T-helper 2 cell treated with Interferon-gamma antibody and Interleukin-4, amounts not matched to agents 5 μg/mL and 100 μg/mL, for 36 hours (primary cell): ENCODE measurements at regions not wholly inside any gene's neighbourhood (a gene's known extent, or its start where the extent isn't known, plus 50 kb on each side); places are given as distances from the start of the nearest gene placed in this dataset.

Experiments used
- DNase-seq: peaks from one replicate; pipeline ENCODE4 v3.0.0; 2021; ENCODE audit warnings: low spot score
- H3K27ac Mint-ChIP-seq: one replicate; pipeline ENCODE4 v1.8.0; 2021; ENCODE audit warnings: mild to moderate bottlenecking, mixed read lengths
- H3K27me3 Mint-ChIP-seq: one replicate; pipeline ENCODE4 v1.8.0; 2021; ENCODE audit warnings: low read depth, mixed read lengths
- H3K36me3 Mint-ChIP-seq: one replicate; pipeline ENCODE4 v1.8.0; 2021; ENCODE audit warnings: low read depth, mixed read lengths
- H3K4me1 Mint-ChIP-seq: one replicate; pipeline ENCODE4 v1.8.0; 2021; ENCODE audit warnings: low read depth, mixed read lengths
- H3K4me3 Mint-ChIP-seq: one replicate; pipeline ENCODE4 v1.8.0; 2022; ENCODE audit warnings: mild to moderate bottlenecking, moderate library complexity, mixed read lengths
- H3K9me3 Mint-ChIP-seq: one replicate; pipeline ENCODE4 v1.8.0; 2021; ENCODE audit warnings: mixed read lengths

- Mint-ChIP-seq H3K36me3 (no peaks in the 10 kb centered on the region), H3K27me3 (no peaks in the 10 kb centered on the region), H3K4me3 (no peak overlapping the region), H3K4me1 (no peaks in the 10 kb centered on the region), H3K9me3 (no peaks in the 10 kb centered on the region), H3K27ac (no peak overlapping the region)
- DNase-seq: no peak
These were observed 217.4 kb upstream of the EOMES start for GRCh38 chr3:27939521-27939920.

- Mint-ChIP-seq H3K36me3 (no peaks in the 10 kb centered on the region), H3K4me1 (no peaks in the 10 kb centered on the region), H3K9me3 (no peaks in the 10 kb centered on the region), H3K27ac (no peak overlapping the region), H3K27me3 (no peaks in the 10 kb centered on the region), H3K4me3 (no peak overlapping the region)
- no peak for DNase-seq
These were observed 217.8 kb upstream of the EOMES start for GRCh38 chr3:27939940-27940339.

GRCh38 chr3:27943106-27943505, 221.0 kb upstream of the EOMES start:
- H3K27me3 Mint-ChIP-seq: peaks cover 3% of the 10 kb centered on the region
- H3K27ac Mint-ChIP-seq: no peak overlapping the region
- H3K4me1 Mint-ChIP-seq: no peaks in the 10 kb centered on the region
- DNase-seq: no peak
- peaks cover 4% of the 10 kb centered on the region for H3K36me3 Mint-ChIP-seq
- peaks cover 3% of the 10 kb centered on the region for H3K9me3 Mint-ChIP-seq
- H3K4me3 Mint-ChIP-seq: no peak overlapping the region

- DNase-seq: no peak
- H3K4me1 Mint-ChIP-seq: no peaks in the 10 kb centered on the region
- peaks cover 3% of the 10 kb centered on the region for H3K27me3 Mint-ChIP-seq
- H3K9me3 Mint-ChIP-seq: peaks cover 19% of the 10 kb centered on the region
- H3K36me3 Mint-ChIP-seq: peaks cover 5% of the 10 kb centered on the region
- no peak overlapping the region for H3K27ac Mint-ChIP-seq
- no peak overlapping the region for H3K4me3 Mint-ChIP-seq
These were observed 223.1 kb upstream of the EOMES start for GRCh38 chr3:27945229-27945628.

- Mint-ChIP-seq H3K4me3 (no peak overlapping the region), H3K27ac (no peak overlapping the region), H3K9me3 (no peaks in the 10 kb centered on the region), H3K4me1 (peaks cover 3% of the 10 kb centered on the region), H3K27me3 (no peaks in the 10 kb centered on the region), H3K36me3 (no peaks in the 10 kb centered on the region)
- DNase-seq: no peak
These were observed 238.0 kb upstream of the EOMES start for GRCh38 chr3:27960133-27960532.

GRCh38 chr3:27963519-27963918, 241.4 kb upstream of the EOMES start:
- no peaks in the 10 kb centered on the region for H3K9me3 Mint-ChIP-seq
- peak; percentile 47 for DNase-seq
- H3K4me1 Mint-ChIP-seq: peaks cover 3% of the 10 kb centered on the region
- H3K36me3 Mint-ChIP-seq: no peaks in the 10 kb centered on the region
- H3K27ac Mint-ChIP-seq: no peak overlapping the region
- H3K27me3 Mint-ChIP-seq: no peaks in the 10 kb centered on the region
- no peak overlapping the region for H3K4me3 Mint-ChIP-seq

GRCh38 chr3:27971600-27971999, 249.5 kb upstream of the EOMES start:
- Mint-ChIP-seq H3K9me3 (peaks cover 5% of the 10 kb centered on the region), H3K4me1 (no peaks in the 10 kb centered on the region), H3K27ac (no peak overlapping the region), H3K4me3 (no peak overlapping the region), H3K27me3 (peaks cover 2% of the 10 kb centered on the region), H3K36me3 (peaks cover 2% of the 10 kb centered on the region)
- DNase-seq: no peak

GRCh38 chr3:27976933-27977332, 254.8 kb upstream of the EOMES start:
- H3K27me3 Mint-ChIP-seq: no peaks in the 10 kb centered on the region
- no peak overlapping the region for H3K27ac Mint-ChIP-seq
- H3K9me3 Mint-ChIP-seq: peaks cover 6% of the 10 kb centered on the region
- no peak for DNase-seq
- H3K36me3 Mint-ChIP-seq: no peaks in the 10 kb centered on the region
- H3K4me3 Mint-ChIP-seq: no peak overlapping the region
- H3K4me1 Mint-ChIP-seq: peaks cover 6% of the 10 kb centered on the region

GRCh38 chr3:27978440-27978839, 256.3 kb upstream of the EOMES start:
- peaks cover 7% of the 10 kb centered on the region for H3K9me3 Mint-ChIP-seq
- no peaks in the 10 kb centered on the region for H3K27me3 Mint-ChIP-seq
- H3K27ac Mint-ChIP-seq: no peak overlapping the region
- no peak for DNase-seq
- peaks cover 6% of the 10 kb centered on the region for H3K4me1 Mint-ChIP-seq
- no peak overlapping the region for H3K4me3 Mint-ChIP-seq
- no peaks in the 10 kb centered on the region for H3K36me3 Mint-ChIP-seq

- Mint-ChIP-seq H3K9me3 (peaks cover 4% of the 10 kb centered on the region), H3K27ac (no peak overlapping the region), H3K36me3 (no peaks in the 10 kb centered on the region), H3K27me3 (no peaks in the 10 kb centered on the region), H3K4me1 (peaks cover 4% of the 10 kb centered on the region), H3K4me3 (no peak overlapping the region)
- no peak for DNase-seq
These were observed 255.9 kb upstream of the CMC1 start for GRCh38 chr3:27985369-27986035.

GRCh38 chr3:27986234-27986879, 255.1 kb upstream of the CMC1 start:
- DNase-seq: no peak
- Mint-ChIP-seq H3K36me3 (no peaks in the 10 kb centered on the region), H3K4me1 (no peaks in the 10 kb centered on the region), H3K27me3 (no peaks in the 10 kb centered on the region), H3K9me3 (peaks cover 4% of the 10 kb centered on the region), H3K4me3 (no peak overlapping the region), H3K27ac (no peak overlapping the region)

GRCh38 chr3:27990324-27990723, 251.1 kb upstream of the CMC1 start:
- no peak for DNase-seq

GRCh38 chr3:27990837-27991236, 250.6 kb upstream of the CMC1 start:
- H3K36me3 Mint-ChIP-seq: no peaks in the 10 kb centered on the region
- H3K27me3 Mint-ChIP-seq: no peaks in the 10 kb centered on the region
- H3K4me1 Mint-ChIP-seq: no peaks in the 10 kb centered on the region
- H3K4me3 Mint-ChIP-seq: no peak overlapping the region
- no peaks in the 10 kb centered on the region for H3K9me3 Mint-ChIP-seq
- H3K27ac Mint-ChIP-seq: no peak overlapping the region
- no peak for DNase-seq

More at GRCh38 chr3:27990324-27990723, 251.1 kb upstream of the CMC1 start:
- H3K9me3 Mint-ChIP-seq: no peaks in the 10 kb centered on the region
- H3K4me1 Mint-ChIP-seq: no peaks in the 10 kb centered on the region
- no peak overlapping the region for H3K4me3 Mint-ChIP-seq
- H3K27ac Mint-ChIP-seq: no peak overlapping the region
- H3K36me3 Mint-ChIP-seq: no peaks in the 10 kb centered on the region
- no peaks in the 10 kb centered on the region for H3K27me3 Mint-ChIP-seq

GRCh38 chr3:27993051-27993450, 248.4 kb upstream of the CMC1 start:
- Mint-ChIP-seq H3K4me1 (no peaks in the 10 kb centered on the region), H3K36me3 (no peaks in the 10 kb centered on the region), H3K9me3 (peaks cover 4% of the 10 kb centered on the region), H3K27me3 (no peaks in the 10 kb centered on the region), H3K4me3 (no peak overlapping the region), H3K27ac (no peak overlapping the region)
- DNase-seq: no peak

GRCh38 chr3:28000608-28001007, 240.8 kb upstream of the CMC1 start:
- H3K36me3 Mint-ChIP-seq: peaks cover 2% of the 10 kb centered on the region
- no peaks in the 10 kb centered on the region for H3K27me3 Mint-ChIP-seq
- no peak overlapping the region for H3K27ac Mint-ChIP-seq
- no peak overlapping the region for H3K4me3 Mint-ChIP-seq
- H3K9me3 Mint-ChIP-seq: peaks cover 27% of the 10 kb centered on the region
- H3K4me1 Mint-ChIP-seq: no peaks in the 10 kb centered on the region
- no peak for DNase-seq
